ENCODE measurements at regions not wholly inside any gene's neighbourhood (a gene's known extent, or its start where the extent isn't known, plus 50 kb on each side); places are given as distances from the start of the nearest gene placed in this dataset.

DNA sequence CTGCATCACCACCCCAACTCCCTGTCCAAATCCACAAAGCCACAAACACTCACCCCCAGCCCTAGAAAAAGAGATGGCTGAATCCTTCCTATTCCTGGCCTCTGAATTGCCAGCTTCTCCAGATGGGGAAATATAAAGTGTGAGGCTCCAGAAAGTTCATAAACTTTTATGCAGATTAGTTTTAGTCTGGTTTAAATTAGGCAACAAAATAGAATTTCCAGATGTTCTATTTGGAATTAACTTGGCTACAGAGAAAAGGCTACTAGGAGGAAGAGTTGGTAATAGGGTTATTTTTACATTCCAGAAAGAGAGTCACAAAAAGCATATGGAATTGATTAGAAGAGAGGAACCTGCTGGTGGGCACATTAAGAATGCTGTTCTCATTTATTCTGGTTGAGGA, 56.0 kb downstream of the EN1 start:
- no peak overlapping the region for H3K27ac ChIP-seq
- no peak overlapping the region for H3K4me3 ChIP-seq (ENCODE audit: low read depth, low read length)
- no peak overlapping the region for H3K4me2 ChIP-seq (ENCODE audit: low read length)

DNA sequence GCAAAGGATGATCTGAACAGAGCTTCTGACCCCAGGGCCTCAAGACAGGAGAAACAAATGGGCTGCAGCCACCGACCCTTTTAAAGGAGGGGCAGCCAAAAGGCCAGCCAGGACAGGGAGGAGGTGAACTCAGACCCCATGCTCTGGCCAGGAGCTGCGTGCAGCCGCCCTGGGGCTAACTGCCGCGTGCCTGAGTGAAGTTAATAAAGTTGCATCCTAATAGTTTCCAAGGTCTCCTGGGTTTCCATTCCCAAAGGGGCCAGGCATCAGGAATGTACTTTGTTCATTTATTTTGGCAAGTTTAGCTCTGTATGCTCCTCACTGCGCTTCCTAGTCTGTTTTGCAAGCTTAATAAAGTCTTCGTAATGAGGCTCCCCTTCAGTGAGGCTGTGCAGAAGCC, 60.7 kb downstream of the EN1 start:
- Histone ChIP-seq H3K9ac (no peak overlapping the region), H3K4me1 (no peaks in the 10 kb centered on the region), H3K27me3 (ENCODE audit: control insufficient read depth, insufficient read depth, low read length) (no peaks in the 10 kb centered on the region), H3K36me3 (ENCODE audit: control insufficient read depth, insufficient read depth, low read length) (no peaks in the 10 kb centered on the region), H3K79me2 (no peaks in the 10 kb centered on the region), H2AFZ (no peak overlapping the region), H3K4me3 (ENCODE audit: low read depth, low read length) (no peak overlapping the region), H3K27ac (no peak overlapping the region), H3K4me2 (ENCODE audit: low read length) (no peak overlapping the region), H3K9me3 (ENCODE audit: control insufficient read depth, low read length) (no peaks in the 10 kb centered on the region)
- TF ChIP-seq, protein P1, sequence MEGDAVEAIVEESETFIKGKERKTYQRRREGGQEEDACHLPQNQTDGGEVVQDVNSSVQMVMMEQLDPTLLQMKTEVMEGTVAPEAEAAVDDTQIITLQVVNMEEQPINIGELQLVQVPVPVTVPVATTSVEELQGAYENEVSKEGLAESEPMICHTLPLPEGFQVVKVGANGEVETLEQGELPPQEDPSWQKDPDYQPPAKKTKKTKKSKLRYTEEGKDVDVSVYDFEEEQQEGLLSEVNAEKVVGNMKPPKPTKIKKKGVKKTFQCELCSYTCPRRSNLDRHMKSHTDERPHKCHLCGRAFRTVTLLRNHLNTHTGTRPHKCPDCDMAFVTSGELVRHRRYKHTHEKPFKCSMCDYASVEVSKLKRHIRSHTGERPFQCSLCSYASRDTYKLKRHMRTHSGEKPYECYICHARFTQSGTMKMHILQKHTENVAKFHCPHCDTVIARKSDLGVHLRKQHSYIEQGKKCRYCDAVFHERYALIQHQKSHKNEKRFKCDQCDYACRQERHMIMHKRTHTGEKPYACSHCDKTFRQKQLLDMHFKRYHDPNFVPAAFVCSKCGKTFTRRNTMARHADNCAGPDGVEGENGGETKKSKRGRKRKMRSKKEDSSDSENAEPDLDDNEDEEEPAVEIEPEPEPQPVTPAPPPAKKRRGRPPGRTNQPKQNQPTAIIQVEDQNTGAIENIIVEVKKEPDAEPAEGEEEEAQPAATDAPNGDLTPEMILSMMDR (IDR thresholded peaks at IDR 0.05), result no peak

More for the DNA sequence above, 56.0 kb downstream of the EN1 start:
- no peaks in the 10 kb centered on the region for H3K27me3 ChIP-seq (ENCODE audit: control insufficient read depth, insufficient read depth, low read length)
- H3K9ac ChIP-seq, result no peak overlapping the region
- H3K36me3 ChIP-seq (ENCODE audit: control insufficient read depth, insufficient read depth, low read length), result no peaks in the 10 kb centered on the region
- no peaks in the 10 kb centered on the region for H3K9me3 ChIP-seq (ENCODE audit: control insufficient read depth, low read length)
- no peaks in the 10 kb centered on the region for H3K79me2 ChIP-seq
- H3K4me1 ChIP-seq, result no peaks in the 10 kb centered on the region
- TF ChIP-seq, protein P1 (IDR thresholded peaks at IDR 0.05), result no peak
- no peak overlapping the region for H2AFZ ChIP-seq

DNA sequence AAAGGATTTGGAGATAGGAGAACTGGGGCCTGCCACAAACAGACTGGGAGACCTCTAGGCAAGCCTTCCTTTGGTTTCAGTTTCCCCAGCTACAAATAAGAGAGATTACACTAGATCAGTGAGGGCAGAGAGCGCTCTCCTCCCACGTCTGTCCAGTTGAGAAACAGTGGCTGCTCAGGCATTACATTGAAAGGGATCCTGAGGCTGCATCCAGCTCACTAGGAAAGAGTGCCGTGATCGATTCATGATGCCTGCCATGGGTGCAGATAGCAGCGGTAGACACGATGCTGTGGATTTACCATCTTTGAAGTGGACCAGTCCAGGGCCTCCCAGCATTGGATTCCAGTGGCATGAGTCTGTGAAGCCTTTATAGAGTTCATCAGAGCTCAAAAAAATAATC, 62.6 kb downstream of the EN1 start:
- TF ChIP-seq, protein P1 (IDR thresholded peaks at IDR 0.05), result no peak
- no peak overlapping the region for H3K9ac ChIP-seq
- no peak overlapping the region for H3K27ac ChIP-seq
- H3K9me3 ChIP-seq (ENCODE audit: control insufficient read depth, low read length), result no peaks in the 10 kb centered on the region
- no peaks in the 10 kb centered on the region for H3K27me3 ChIP-seq (ENCODE audit: control insufficient read depth, insufficient read depth, low read length)
- H3K4me3 ChIP-seq (ENCODE audit: low read depth, low read length), result no peak overlapping the region
- H2AFZ ChIP-seq, result no peak overlapping the region
- no peak overlapping the region for H3K4me2 ChIP-seq (ENCODE audit: low read length)
- H3K79me2 ChIP-seq, result no peaks in the 10 kb centered on the region
- H3K4me1 ChIP-seq, result no peaks in the 10 kb centered on the region
- no peaks in the 10 kb centered on the region for H3K36me3 ChIP-seq (ENCODE audit: control insufficient read depth, insufficient read depth, low read length)

DNA sequence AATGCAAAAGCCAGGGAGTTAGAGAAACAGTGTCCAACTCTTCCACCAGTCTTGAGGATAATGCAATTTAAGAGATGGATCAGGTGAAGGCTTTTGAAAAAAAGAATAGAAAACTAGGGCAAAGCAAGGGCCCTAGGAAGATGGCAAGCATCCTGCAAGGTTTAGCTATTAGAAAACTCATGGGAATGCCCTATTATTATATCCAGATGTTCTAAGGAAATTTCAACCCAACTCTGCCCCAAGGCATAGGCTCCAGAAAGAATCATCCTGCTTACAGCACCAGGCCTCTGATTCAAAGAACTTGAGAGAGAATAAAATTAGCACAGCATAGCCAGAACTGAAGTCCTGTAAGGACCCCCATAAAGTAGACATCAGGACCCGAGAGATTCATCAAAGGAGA, 68.1 kb downstream of the EN1 start:
- Histone ChIP-seq H3K27me3 (ENCODE audit: control insufficient read depth, insufficient read depth, low read length) (no peaks in the 10 kb centered on the region), H3K4me2 (ENCODE audit: low read length) (no peak overlapping the region), H3K4me3 (ENCODE audit: low read depth, low read length) (no peak overlapping the region), H3K4me1 (no peaks in the 10 kb centered on the region), H3K27ac (no peak overlapping the region), H3K79me2 (no peaks in the 10 kb centered on the region), H2AFZ (no peak overlapping the region), H3K9ac (no peak overlapping the region), H3K9me3 (ENCODE audit: control insufficient read depth, low read length) (no peaks in the 10 kb centered on the region), H3K36me3 (ENCODE audit: control insufficient read depth, insufficient read depth, low read length) (no peaks in the 10 kb centered on the region)
- TF ChIP-seq, protein P1 (IDR thresholded peaks at IDR 0.05), result no peak

DNA sequence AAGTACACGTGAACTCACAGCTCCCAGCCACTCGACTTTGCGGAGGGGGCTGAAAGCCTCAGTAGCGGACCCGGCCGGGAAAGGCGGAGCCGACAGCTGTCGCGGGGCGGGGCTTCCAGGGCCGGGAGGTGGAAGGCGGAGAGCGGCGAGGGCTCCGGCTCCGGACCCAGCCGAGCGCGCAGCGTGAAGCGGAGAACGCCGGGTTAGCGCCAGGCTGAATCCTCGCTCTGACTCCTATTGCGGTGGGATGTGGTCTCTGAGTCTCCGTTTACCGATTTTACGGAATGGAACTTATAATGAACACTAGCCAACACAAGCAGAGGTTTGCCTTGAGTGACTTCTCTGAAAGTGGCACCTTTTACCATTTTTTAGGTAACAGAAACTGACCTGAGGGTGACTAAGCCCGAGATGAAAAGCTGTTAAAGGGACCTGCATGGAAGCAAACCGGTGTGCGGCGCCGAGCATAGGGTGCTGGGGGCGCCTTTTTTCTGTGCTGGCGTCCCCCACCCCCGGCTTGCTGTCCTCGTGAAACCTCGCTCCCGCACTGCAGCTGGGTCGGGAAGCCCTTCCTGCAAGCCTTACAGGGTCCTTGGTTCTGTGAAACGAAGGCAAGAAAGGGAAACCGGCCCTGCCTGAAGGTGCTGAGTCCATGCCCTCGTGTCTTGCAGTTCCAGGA, 72.9 kb downstream of the EN1 start:
- Histone ChIP-seq H3K9ac (no peak overlapping the region), H3K27me3 (ENCODE audit: control insufficient read depth, insufficient read depth, low read length) (no peaks in the 10 kb centered on the region), H3K79me2 (no peaks in the 10 kb centered on the region), H3K4me1 (no peaks in the 10 kb centered on the region), H3K4me2 (ENCODE audit: low read length) (peak overlapping the region; percentile 83), H3K27ac (no peak overlapping the region), H2AFZ (peak overlapping the region; percentile 53), H3K4me3 (ENCODE audit: low read depth, low read length) (peak overlapping the region; percentile 46), H3K9me3 (ENCODE audit: control insufficient read depth, low read length) (no peaks in the 10 kb centered on the region), H3K36me3 (ENCODE audit: control insufficient read depth, insufficient read depth, low read length) (no peaks in the 10 kb centered on the region)
- TF ChIP-seq, protein P1 (IDR thresholded peaks at IDR 0.05), result no peak

Data from parathyroid adenoma (tissue), 2 donors.